Uterus (tissue), 3 donors: ENCODE measurements at regions not wholly inside any gene's neighbourhood (a gene's known extent, or its start where the extent isn't known, plus 50 kb on each side); places are given as distances from the start of the nearest gene placed in this dataset.
A peak's percentile ranks its signal among the peaks of the same experiment; 100 is the strongest.

ENCODE experiments used
- DNase-seq, 2 donors: peaks; one replicate each; pipeline ENCODE4 v3.0.0-alpha.2; 2019 to 2020
- H3K27ac ChIP-seq, 2 donors: fragments of 200-600 bp; sonication (generic); 1 replicate in 1 of 2; 2 replicates in 1 of 2; pipeline ENCODE4 v1.5.1; 2016 to 2018
- H3K27me3 ChIP-seq, 2 donors: fragments of 200-600 bp; sonication (generic); one replicate each; pipeline ENCODE4 v1.5.1; 2018 to 2019; ENCODE audit warnings: control low read depth in 1 of 2
- H3K36me3 ChIP-seq, 2 donors: fragments of 200-600 bp; sonication (generic); one replicate each; pipeline ENCODE4 v1.5.1; 2019; ENCODE audit warnings: control low read depth in 1 of 2
- H3K4me1 ChIP-seq, 2 donors: fragments of 200-600 bp; sonication (generic); one replicate each; pipeline ENCODE4 v1.5.1; 2018 to 2019; ENCODE audit warnings: control low read depth in 1 of 2
- H3K4me3 ChIP-seq, 2 donors: fragments of 200-600 bp; sonication (generic); 1 replicate in 1 of 2; 2 replicates in 1 of 2; pipeline ENCODE4 v1.5.1; 2018 to 2019; ENCODE audit warnings: mild to moderate bottlenecking in 1 of 2
- H3K9me3 ChIP-seq, 2 donors: fragments of 200-600 bp; sonication (generic); one replicate each; pipeline ENCODE4 v1.5.1; 2019; ENCODE audit warnings: control low read depth in 1 of 2
- CTCF ChIP-seq, 4 experiments: fragments of 200-600 bp in 2 of 4; fragments of 450-650 bp in 2 of 4; sonication (generic) in 2 of 4; IDR thresholded peaks; one replicate each; pipeline ENCODE4 v1.5.1; 2016 to 2019; ENCODE audit warnings: antibody characterized with exemption in 4 of 4, mild to moderate bottlenecking in 2 of 4, moderate library complexity in 1 of 4
- POLR2A ChIP-seq, 2 donors: fragments of 450-650 bp; IDR thresholded peaks; one replicate each; pipeline ENCODE4 v1.6.1; 2016; ENCODE audit warnings: antibody characterized with exemption in 2 of 2, mild to moderate bottlenecking in 1 of 2, moderate library complexity in 1 of 2
- intact Hi-C: fragments of 100-400 bp; cut with DNase I; formaldehyde crosslinking; loops from one replicate; pipeline ENCODE4 v1.15.1; 2023; ENCODE audit warnings: low total_unique reads
- donor health status: DM: yes; HTN: yes; CAD: no.

- H3K27me3 ChIP-seq = no peaks in the 10 kb centered on the region
- no peak for TF ChIP-seq POLR2A (IDR thresholded peaks at IDR 0.05)
- TF ChIP-seq CTCF (IDR thresholded peaks at IDR 0.05) = no peak
- no peaks in the 10 kb centered on the region for H3K4me1 ChIP-seq
- H3K36me3 ChIP-seq = no peaks in the 10 kb centered on the region
- no peak overlapping the region for H3K27ac ChIP-seq
- H3K9me3 ChIP-seq = no peaks in the 10 kb centered on the region
- no peak overlapping the region for H3K4me3 ChIP-seq
- intact Hi-C loops = no loop called here
- no peak for DNase-seq
Observed at GRCh38 chr20:18943542-18943941, 130.0 kb downstream of the SCP2D1 start.

GRCh38 chr20:18956890-18957289 lies 143.3 kb downstream of the SCP2D1 start:
- Histone ChIP-seq H3K27me3 (no peaks in the 10 kb centered on the region), H3K4me3 (no peak overlapping the region), H3K36me3 (no peaks in the 10 kb centered on the region), H3K9me3 (no peaks in the 10 kb centered on the region), H3K27ac (no peak overlapping the region), H3K4me1 (no peaks in the 10 kb centered on the region)
- intact Hi-C loops = no loop called here
- no peak for DNase-seq
- TF ChIP-seq POLR2A (IDR thresholded peaks at IDR 0.05) (no peak), CTCF (IDR thresholded peaks at IDR 0.05) (no peak)

GRCh38 chr20:18957328-18957727 lies 143.7 kb downstream of the SCP2D1 start:
- no peak for TF ChIP-seq POLR2A (IDR thresholded peaks at IDR 0.05)
- TF ChIP-seq CTCF (IDR thresholded peaks at IDR 0.05) = no peak
- intact Hi-C loops = no loop called here
- no peaks in the 10 kb centered on the region for H3K27me3 ChIP-seq

GRCh38 chr20:18971121-18971520 lies 157.5 kb downstream of the SCP2D1 start:
- intact Hi-C loops = no loop called here

More at GRCh38 chr20:18957328-18957727, 143.7 kb downstream of the SCP2D1 start:
- DNase-seq = no peak
- Histone ChIP-seq H3K36me3 (no peaks in the 10 kb centered on the region), H3K4me3 (no peak overlapping the region), H3K27ac (no peak overlapping the region), H3K9me3 (no peaks in the 10 kb centered on the region), H3K4me1 (no peaks in the 10 kb centered on the region)

GRCh38 chr20:18971574-18971973 lies 158.0 kb downstream of the SCP2D1 start:
- H3K27me3 ChIP-seq = no peaks in the 10 kb centered on the region
- no peaks in the 10 kb centered on the region for H3K36me3 ChIP-seq
- intact Hi-C loops = no loop called here
- H3K4me3 ChIP-seq = no peak overlapping the region
- peaks cover 4 to 6% of the 10 kb centered on the region in 2 donors for H3K4me1 ChIP-seq
- peak overlapping the region; percentile 67 to 84 for H3K27ac ChIP-seq
- no peaks in the 10 kb centered on the region for H3K9me3 ChIP-seq
- TF ChIP-seq CTCF (IDR thresholded peaks at IDR 0.05) = no peak
- TF ChIP-seq POLR2A (IDR thresholded peaks at IDR 0.05) = no peak
- DNase-seq = no peak

More at GRCh38 chr20:18971121-18971520, 157.5 kb downstream of the SCP2D1 start:
- Histone ChIP-seq H3K27ac (peak overlapping the region in 1 of 2 donors; percentile 84), H3K9me3 (no peaks in the 10 kb centered on the region), H3K4me3 (no peak overlapping the region), H3K27me3 (no peaks in the 10 kb centered on the region), H3K36me3 (no peaks in the 10 kb centered on the region), H3K4me1 (peaks cover 4 to 6% of the 10 kb centered on the region in 2 donors)
- no peak for DNase-seq
- no peak for TF ChIP-seq POLR2A (IDR thresholded peaks at IDR 0.05)
- TF ChIP-seq CTCF (IDR thresholded peaks at IDR 0.05) = no peak
